ENCODE measurements at regions not wholly inside any gene's neighbourhood (a gene's known extent, or its start where the extent isn't known, plus 50 kb on each side); places are given as distances from the start of the nearest gene placed in this dataset.
A peak's percentile ranks its signal among the peaks of the same experiment; 100 is the strongest.
"Not testable (repeated sequence)": the region's sequence is repeated elsewhere in the genome, so short reads cannot be mapped to it uniquely, and the experiment has no call there.

DNA sequence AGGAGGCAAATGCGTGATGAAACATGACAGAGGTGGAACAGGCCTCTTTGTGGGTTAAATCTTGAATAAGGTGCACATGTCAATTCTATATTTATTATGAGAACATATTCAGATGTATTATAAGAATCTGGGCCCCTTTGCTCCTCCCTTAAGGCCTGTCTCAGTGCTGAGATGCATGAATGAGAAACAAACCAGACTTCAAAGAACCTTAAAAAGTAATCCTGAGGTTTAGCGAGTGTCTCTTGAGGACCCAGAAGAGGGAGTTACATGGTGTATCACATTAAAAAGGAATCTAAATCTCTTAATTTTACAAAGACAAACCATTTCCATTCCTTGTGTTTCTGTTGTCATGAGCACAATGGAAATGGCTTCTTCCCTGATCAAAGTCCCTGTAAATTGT is 170.9 kb upstream of the TBC1D5 start:
- no peak for DNase-seq (ENCODE audit: low read depth in 2 of 3, low spot score in 1 of 3)

DNA sequence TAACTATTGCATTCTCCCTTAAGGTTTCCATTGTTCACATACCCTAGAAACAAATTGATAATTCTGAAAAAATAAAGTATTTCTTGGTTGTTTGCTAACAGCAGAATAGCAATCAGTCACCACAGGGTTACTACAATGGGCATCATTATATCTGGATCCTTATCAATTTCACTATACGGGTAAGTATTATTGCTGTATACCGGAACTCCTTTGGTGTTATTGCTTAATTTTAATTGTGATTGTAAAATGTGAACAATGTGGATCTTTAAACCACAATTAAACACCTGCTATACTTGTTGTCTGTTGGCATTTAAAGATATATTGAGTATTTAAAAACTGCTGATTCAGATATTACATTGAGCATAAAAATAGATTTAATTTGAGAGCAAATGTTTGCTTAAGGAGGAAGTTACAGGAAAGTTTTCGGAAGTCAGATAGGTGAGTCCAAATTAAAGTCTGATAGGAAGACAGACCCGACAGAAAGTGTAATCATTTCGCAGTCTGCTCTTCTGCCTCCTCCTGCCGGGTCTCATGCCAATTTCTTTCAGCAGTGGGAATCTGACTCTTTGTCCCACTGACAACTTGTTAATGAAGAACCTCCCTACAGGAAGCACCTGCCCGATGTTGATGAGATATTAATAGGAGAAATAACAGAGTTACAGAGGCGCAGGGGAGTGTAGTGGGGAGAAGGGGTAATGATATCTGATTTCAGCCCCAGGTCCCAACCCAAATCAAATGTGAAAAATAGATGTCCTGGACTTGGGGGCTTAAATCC is 169.7 kb upstream of the TBC1D5 start:
- no peak for DNase-seq (ENCODE audit: low read depth in 2 of 3, low spot score in 1 of 3)

DNA sequence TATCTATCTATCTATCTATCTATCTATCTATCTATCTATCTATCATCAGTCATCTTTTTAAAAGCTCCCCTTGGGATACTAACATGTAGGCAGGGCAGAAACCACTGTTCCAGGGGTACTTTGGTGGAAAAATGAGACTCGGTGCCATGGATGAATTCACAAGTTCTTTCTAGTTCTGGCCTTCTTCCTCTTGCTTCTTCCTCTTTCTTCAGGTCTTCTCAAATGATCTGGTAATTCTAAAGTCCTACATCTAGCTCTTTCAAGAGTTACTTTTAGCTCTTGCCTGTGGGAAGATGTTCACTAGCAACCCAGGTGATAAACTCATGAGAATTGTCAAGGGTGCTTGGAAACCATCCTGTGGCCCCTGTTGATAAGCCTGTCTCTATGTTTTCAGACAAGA is 168.5 kb upstream of the TBC1D5 start:
- no peak for DNase-seq (ENCODE audit: low read depth in 2 of 3, low spot score in 1 of 3)

DNA sequence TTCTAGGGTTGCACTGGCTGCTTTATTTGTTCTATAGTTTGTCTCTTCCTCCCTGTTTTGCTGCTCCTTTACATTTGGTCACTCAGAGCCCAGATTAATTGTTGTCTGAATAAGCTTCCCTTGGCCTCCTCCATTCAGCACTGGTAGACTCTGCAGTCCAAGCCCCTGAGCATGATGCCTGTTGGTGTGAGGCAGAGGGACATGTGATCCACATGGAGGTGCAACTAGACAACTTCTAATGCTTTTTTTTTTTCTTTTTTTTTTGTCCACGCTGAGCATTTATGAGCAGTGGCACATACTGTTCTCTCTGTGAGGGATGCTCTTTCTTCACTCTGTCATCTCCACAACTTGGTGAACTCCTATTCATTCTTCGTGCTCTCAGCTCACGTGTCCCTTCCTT is 167.3 kb upstream of the TBC1D5 start:
- DNase-seq (ENCODE audit: low read depth in 2 of 3, low spot score in 1 of 3): no peak

DNA sequence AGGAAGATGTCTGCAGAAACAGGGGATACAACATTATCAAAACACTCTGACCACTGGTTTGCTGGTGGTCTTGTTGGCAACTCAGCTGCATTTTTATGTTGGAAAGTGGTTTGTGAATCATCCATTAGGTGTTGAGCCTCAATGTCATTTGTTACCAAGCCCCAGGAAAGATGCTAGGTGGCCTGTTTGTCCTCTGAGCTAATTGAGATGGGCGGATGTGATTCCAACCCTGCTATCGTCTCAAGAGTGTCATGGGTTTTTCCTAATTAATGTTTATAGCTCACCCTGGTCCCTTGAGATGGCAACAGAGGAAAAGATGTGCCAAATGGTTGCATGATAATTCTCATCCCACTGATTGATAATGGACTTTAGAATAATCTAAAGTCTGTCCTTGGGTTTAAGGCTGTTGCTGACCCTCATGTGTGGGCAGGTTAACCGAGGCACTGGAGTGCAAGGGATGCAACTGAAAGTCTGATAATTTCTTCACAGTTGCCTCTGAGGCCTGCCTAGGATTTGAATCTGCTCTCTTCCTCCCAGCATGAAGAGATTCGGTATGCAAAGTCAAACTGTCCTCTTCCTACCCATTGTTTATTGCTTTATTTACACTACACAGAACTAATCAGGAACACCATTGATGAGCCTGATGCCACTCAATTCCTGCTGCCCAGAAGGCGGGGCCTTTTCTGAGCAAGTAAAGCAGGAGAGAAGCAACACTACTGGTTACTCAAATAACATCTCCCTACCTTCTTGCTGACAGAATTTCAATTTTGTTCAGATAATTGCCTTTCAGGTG is 166.2 kb upstream of the TBC1D5 start:
- no peak for DNase-seq (ENCODE audit: low read depth in 2 of 3, low spot score in 1 of 3)

DNA sequence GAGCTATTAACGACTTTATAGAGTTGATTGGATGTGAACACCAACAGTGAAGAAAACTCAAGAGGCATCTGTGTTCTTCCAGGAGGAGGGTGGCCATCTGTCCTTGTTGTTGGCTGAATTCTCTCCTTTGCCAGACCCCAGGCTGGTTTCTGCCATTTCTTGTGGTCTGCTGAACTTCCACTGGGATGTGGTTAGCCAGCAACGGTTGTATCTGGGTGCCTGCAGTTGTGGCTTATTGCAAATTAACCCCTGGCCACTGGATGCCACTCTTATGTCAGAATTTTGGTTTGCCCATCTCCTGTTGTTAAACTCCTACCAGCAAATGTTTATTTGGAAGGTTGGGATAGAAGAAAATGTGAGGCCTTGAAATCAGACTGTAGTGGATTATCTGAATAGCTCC is 163.6 kb upstream of the TBC1D5 start:
- no peak for DNase-seq (ENCODE audit: low read depth in 2 of 3, low spot score in 1 of 3)

DNA sequence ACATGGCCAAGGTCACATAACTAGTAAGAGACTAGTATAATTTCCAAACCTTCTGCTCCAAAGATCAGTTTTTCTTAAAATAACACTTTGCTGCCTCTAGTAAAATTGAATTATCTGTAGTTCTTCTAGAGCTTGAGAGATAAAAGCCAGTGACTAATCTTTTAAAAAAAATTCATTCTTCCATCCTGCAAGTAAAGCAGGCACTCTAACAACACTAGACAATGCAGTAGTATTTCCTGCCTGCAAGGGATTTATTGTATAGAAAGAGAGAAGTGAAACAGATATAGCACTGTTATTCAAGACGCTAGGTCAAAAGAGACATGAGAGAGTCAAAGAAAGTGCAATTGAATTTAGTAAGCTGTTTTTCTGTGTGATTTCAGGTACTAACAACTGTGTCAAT is 159.5 kb upstream of the TBC1D5 start:
- DNase-seq (ENCODE audit: low read depth in 2 of 3, low spot score in 1 of 3): no peak

DNA sequence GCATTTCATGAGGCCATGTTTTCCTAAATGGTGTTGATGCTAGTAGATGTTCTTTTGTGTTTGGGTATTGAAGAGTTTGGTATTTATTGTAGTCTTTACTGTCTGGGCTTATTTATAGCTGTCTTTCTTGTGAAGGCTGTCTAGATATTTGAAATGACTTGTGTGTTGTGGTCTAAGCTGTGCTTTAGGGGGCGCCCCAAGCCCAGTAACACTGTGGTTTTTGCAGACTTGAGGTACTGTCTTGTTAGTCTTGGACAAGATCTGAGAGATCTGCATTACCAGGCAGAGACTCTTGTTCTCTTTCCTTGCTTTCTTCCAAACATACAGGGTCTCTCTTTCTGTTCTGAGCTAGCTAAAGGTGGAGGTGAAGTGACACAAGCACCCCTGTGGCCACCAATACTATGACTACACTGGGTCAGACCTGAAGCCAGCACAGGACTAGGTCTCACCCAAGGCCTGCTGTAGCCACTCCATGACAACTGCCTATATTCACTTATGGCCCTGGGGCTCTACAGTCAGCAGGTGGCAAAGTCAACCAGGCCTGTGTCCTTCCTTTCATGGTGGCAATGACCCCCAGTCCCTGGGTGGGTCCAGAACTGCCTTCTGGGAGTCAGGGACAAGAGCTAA is 152.1 kb upstream of the TBC1D5 start:
- peak; percentile 3 to 20 (median 13) for DNase-seq (ENCODE audit: low read depth in 2 of 3, low spot score in 1 of 3)

DNA sequence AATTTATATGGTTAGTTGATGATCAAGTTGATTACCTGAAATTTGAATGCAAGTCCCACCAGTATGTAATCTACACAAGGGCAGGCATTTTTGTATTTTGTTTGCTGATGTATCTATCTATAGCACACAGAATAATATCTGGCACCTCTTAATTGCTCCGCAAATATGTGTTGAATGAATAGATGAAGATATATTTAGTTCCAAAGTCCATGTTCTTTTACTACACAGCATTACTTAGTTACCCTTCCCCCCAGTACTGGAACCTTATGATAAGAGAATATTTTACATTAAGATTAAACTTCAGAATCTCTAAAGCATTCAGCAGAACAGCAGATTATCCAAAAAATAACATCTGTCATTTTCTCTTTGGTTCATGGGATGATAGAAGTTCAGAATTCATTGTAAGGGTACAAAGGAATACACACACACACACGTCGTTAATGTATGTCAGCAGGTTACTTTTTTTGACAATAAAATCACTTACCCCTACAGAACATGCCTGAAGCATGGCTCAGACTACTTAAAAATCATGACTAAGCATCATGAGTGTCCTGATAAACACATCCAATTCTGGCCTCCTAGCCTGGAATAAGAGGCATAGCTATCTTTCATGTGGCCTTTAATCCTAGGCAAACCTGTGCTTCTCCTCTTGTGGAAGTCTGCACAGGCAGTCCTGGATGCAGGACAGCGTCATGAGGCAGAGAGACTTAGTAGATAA is 148.9 kb upstream of the TBC1D5 start:
- DNase-seq (ENCODE audit: low read depth in 2 of 3, low spot score in 1 of 3): no peak

DNA sequence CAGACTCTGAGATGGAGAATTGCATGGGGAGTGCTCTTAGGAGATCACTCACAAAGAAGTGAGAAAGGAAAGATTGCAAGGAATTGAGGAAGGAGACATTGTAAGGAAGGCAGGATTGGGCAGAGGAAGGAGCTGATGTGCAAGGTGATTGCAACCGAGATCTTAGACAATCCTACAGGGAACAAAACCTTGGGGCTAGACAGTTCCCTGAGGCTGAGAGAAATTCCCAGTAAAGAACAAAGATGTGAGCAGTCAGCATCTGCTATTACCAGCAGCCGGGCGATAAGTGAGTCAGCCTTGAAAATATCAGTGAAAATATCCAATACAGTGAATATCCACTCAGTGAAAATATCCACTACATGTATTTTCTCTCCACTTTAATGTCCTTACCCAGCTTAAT is 143.6 kb upstream of the TBC1D5 start:
- no peak for DNase-seq (ENCODE audit: low read depth in 2 of 3, low spot score in 1 of 3)

DNA sequence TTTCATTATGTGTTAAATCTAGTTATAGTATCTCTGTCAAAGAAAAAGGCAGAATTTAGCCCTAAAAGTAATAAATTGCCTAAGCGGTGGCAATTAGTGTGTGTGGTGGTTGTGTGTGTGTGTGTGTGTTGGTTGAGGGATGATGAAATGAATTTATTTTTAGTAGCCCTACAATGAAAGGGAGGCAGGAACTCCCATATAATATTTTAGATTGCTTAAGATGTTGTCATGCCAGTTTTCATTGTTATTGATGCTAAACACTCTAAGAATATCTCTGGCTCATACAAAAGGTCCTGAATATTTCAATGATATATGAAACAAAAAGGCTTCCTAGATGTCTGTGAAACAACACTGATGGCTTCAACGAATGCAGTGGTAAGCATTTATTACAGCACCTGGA is 140.6 kb upstream of the TBC1D5 start:
- DNase-seq (ENCODE audit: low read depth in 2 of 3, low spot score in 1 of 3): no peak

DNA sequence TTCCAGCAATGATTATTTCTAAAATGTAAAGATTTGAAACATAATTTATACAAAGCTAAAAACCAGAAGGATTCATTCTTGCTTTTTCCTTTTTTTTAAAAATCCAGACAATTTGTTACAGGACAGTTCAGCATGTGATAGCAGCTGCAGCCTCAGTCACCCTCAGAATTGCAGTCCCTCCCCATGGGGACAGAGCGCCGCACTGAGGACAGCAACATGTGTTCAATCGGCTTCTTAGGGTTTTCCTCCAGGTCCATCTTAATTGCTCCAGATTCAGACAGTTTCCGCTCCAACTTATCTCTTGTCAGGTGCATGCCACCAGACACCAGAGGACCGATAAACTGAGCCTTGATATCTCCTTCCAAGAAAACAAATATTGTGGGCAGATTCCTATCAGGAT is 134.9 kb upstream of the TBC1D5 start:
- DNase-seq (ENCODE audit: low read depth in 2 of 3, low spot score in 1 of 3): no peak

DNA sequence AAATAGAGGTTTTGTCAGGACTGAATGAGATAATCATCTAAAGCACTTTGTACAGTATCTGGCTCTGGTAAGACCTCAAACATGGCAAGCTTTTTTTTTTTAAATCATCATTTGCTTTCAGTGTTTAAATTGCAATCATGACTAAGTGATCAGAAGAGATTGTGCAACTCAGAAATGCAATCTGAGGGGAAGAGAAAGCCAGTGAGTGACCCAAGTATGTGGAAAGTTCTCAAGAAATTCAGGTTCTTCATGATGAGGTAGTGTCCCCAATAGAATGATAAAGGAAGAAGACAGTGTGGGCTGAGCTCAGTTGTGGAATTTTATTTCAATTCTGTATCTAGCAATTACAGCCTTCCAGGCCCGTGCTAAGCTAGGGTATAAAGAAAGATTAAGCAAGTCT is 132.2 kb upstream of the TBC1D5 start:
- no peak for DNase-seq (ENCODE audit: low read depth in 2 of 3, low spot score in 1 of 3)

DNA sequence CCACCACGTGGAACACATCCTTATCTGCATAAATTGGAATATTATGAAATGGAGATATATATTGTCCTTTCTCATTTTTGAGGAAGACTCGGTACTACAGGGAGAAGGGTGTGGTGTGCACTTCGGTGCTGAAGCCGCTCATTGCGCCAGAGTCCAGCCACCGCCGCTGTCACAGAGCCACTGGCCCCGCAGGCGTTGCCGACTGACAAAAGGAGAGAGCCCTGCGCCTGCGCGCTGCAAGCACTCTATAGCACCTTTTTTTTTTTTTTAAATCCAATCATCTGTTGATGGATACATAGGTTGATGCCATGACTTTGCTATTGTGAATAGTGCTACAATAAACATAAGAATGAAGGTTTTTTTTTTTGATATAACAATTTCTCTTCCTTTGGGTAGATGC is 130.0 kb upstream of the TBC1D5 start:
- no peak for DNase-seq (ENCODE audit: low read depth in 2 of 3, low spot score in 1 of 3)

DNA sequence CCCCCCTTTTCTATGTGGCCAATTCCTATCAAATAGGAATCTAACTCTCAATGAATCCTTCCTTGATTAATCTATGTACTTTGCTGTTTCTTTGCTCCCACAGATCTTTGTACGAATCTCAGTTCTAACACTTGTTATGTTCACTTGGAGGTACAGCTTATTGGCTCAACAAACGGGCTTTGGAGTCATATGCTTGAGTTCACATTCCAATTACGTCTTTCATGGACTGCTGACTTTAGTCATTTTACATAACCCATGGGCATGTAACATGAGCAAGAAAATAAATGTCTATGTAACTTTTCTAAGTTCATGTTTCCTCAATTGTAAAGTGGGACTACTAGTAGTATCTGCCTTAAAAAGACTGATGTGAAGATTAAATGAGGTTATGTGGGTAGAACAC is 123.2 kb upstream of the TBC1D5 start:
- no peak for DNase-seq (ENCODE audit: low read depth in 2 of 3, low spot score in 1 of 3)

DNA sequence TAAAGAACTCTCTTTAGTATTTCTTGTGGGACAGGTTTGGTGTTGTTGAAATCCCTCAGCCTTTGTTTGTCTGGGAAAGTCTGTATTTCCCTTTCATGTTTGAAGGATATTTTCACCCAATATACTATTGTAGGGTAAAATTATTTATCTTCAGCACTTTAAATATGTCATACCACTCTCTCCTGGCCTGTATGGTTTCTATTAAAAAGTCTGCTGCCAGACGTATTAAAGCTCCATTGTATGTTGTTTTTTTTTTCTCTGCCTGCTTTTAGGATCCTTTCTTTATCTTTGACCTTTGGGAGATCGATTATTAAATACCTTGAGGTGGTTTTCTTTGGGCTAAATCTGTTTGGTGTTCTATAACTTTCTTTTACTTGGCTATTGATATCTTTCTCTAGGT is 119.0 kb upstream of the TBC1D5 start:
- DNase-seq (ENCODE audit: low read depth in 2 of 3, low spot score in 1 of 3): no peak

DNA sequence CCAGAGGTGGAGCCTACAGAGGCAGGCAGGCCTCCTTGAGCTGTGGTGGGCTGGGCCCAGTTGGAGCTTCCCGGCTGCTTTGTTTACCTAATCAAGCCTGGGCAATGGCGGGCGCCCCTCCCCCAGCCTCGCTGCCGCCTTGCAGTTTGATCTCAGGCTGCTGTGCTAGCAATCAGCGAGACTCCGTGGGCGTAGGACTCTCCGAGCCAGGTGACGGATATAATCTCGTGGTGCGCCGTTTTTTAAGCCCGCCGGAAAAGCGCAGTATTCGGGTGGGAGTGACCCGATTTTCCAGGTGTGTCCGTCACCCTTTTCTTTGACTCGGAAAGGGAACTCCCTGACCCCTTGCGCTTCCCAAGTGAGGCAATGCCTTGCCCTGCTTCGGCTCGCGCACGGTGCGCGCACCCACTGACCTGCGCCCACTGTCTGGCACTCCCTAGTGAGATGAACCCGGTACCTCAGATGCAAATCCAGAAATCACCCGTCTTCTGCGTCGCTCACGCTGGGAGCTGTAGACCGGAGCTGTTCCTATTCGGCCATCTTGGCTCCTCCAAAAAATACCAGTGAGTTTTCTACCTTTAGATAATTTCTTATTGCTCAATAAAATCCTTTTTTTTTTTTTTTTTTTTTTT is 118.5 kb upstream of the TBC1D5 start:
- DNase-seq (ENCODE audit: low read depth in 2 of 3, low spot score in 1 of 3): not testable (repeated sequence)

DNA sequence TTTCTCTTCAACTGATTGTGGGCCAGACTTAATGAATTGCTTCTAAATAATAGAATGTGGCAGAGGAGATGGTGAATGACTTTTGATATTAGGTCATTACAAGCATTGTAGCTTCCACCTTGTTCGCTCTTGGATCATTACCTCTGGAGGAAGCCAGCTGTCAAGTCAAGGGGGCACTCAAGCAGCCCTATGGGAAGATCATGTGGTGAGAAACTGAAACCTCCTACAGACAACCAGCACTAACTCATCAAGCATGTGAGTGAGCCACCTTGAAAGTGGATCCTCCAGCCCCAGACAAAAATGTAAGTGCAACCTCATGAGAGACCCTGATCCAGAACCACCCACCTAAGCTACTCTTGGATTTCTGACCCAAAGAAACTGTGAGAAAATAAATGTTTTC is 109.8 kb upstream of the TBC1D5 start:
- DNase-seq (ENCODE audit: low read depth in 2 of 3, low spot score in 1 of 3): no peak

DNA sequence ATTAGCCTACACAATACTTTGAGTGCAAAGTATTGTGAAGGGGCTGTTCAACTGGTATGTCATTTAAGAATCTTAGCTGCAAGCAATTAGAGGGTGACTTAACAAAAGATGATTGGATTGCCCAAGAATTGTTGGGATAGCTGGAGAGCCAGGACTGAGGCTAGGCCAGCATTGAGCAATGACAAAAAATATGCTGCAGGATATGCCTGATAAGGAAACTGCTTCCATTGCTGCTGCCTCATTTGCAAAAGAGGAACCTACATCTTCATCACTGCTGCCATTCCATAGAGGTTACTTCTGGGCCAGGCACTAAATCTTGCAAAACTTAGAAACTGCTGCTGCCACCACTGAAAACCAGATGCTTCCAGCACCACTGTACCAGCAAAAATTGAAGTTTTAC is 108.0 kb upstream of the TBC1D5 start:
- no peak for DNase-seq (ENCODE audit: low read depth in 2 of 3, low spot score in 1 of 3)

DNA sequence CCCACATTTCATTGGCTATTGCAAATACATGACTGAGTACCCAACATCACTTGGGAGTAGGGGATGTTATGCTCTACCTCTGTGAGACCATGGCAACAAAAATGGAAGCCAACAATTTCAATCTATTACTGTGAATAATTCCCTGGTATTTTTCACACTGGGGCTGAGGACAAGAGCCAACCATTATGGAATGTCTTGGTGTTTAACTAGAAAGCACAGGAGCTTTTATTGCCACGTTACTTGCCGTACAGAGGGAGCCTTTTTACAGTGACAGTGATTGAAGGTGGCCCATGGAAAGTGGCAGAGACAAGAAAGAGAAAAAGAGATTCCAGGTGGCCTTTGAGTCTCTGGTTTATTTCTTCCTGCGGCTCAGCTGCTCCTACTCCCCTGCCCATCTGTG is 105.7 kb upstream of the TBC1D5 start:
- no peak for DNase-seq (ENCODE audit: low read depth in 2 of 3, low spot score in 1 of 3)

DNA sequence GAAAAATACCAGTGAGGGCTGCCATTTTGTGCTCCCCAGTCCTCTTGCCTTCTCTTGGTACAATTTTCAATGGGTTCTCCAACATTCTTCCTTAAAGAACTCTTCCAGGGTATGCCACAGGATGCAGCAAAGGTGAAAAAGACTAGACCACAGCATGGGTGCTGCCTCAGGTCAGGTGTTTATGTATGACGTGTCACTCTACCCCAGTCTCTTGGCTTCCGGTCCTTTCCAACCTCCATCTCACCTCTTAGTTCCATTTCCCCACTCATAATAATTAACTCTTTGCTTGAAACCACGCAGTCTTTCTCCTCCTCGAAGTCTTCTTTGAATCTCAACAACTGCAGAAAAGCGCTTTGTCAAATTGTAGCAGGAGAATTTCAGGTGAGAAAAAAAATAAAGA is 104.7 kb upstream of the TBC1D5 start:
- DNase-seq (ENCODE audit: low read depth in 2 of 3, low spot score in 1 of 3): no peak
